Testis (tissue), 2 donors: ENCODE measurements at regions not wholly inside any gene's neighbourhood (a gene's known extent, or its start where the extent isn't known, plus 50 kb on each side); places are given as distances from the start of the nearest gene placed in this dataset.
"Not testable (repeated sequence)": the region's sequence is repeated elsewhere in the genome, so short reads cannot be mapped to it uniquely, and the experiment has no call there.

ENCODE experiments used
- DNase-seq: peaks from one replicate; pipeline ENCODE4 v3.0.0-alpha.2; 2019
- H3K27ac ChIP-seq, 2 donors: fragments of 200-600 bp; sonication (generic); one replicate each; pipeline ENCODE4 v1.5.1; 2019
- H3K27me3 ChIP-seq: fragments of 200-600 bp; sonication (generic); one replicate; pipeline ENCODE4 v1.5.1; 2019
- H3K36me3 ChIP-seq: fragments of 200-600 bp; sonication (generic); one replicate; pipeline ENCODE4 v1.5.1; 2017; ENCODE audit warnings: low read depth; ENCODE audit errors: missing control alignments
- H3K4me1 ChIP-seq: fragments of 200-600 bp; sonication (generic); one replicate; pipeline ENCODE4 v1.5.1; 2019
- H3K4me3 ChIP-seq, 2 donors: fragments of 200-600 bp; sonication (generic); one replicate each; pipeline ENCODE4 v1.5.1; 2017 to 2019
- H3K9me3 ChIP-seq: fragments of 200-600 bp; sonication (generic); one replicate; pipeline ENCODE4 v1.5.1; 2017
- CTCF ChIP-seq, 3 experiments: fragments of 450-650 bp in 2 of 3; fragments of 200-600 bp in 1 of 3; sonication (generic) in 1 of 3; IDR thresholded peaks; one replicate each; pipeline ENCODE4 v1.5.1; 2016 to 2019; ENCODE audit warnings: antibody characterized with exemption in 3 of 3, mild to moderate bottlenecking in 2 of 3, moderate library complexity in 1 of 3
- POLR2A ChIP-seq: fragments of 450-650 bp; IDR thresholded peaks from one replicate; pipeline ENCODE4 v1.6.1; 2017; ENCODE audit warnings: antibody characterized with exemption, mild to moderate bottlenecking, moderate library complexity
- WGBS, 2 donors: methylation state at CpG; one replicate each; pipeline ENCODE4 v1.1.5; 2018; 5-methylcytosine and 5-hydroxymethylcytosine counted together
- intact Hi-C: fragments of 100-400 bp; cut with DNase I; formaldehyde crosslinking; loops from one replicate; pipeline ENCODE4 v1.15.1; 2023; ENCODE audit warnings: low total_unique reads

DNA sequence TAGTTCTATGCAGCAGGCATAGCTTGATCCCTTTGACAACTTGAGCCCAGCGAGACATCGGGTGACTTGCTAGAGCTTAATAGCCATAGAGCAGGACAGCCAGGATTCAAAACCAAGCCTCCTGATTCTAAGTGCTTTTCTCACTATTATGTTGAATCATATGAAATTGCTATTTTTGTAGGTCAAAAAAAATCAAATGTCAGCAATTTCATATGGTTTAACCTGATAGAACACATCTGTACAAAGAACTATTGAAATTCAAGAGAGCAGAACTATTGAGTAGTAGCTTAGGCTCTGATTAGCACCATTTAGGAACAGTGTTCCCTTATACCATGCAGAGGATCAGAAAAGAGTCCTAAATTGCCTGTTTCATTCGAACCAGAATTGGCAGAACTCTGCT is 132.0 kb downstream of the EMP1 start:
- Histone ChIP-seq H3K9me3 (no peaks in the 10 kb centered on the region), H3K4me1 (no peaks in the 10 kb centered on the region), H3K27ac (no peak overlapping the region), H3K27me3 (no peaks in the 10 kb centered on the region), H3K36me3 (no peaks in the 10 kb centered on the region), H3K4me3 (no peak overlapping the region)
- TF ChIP-seq POLR2A (no peak), CTCF (IDR thresholded peaks at IDR 0.05) (no peak)
- DNase-seq: no peak
- 90% methylated on average over 3 of the region's 3 CpGs for WGBS, 2 donors
- intact Hi-C loops: no loop called here

GRCh38 chr12:13326076-13326475 is 129.6 kb downstream of the EMP1 start:
- no peaks in the 10 kb centered on the region for H3K4me1 ChIP-seq
- no peak for TF ChIP-seq CTCF (IDR thresholded peaks at IDR 0.05)
- TF ChIP-seq POLR2A: no peak
- WGBS, 2 donors: 69 to 84% methylated on average over 4 of the region's 4 CpGs
- no peak for DNase-seq
- no peak overlapping the region for H3K4me3 ChIP-seq
- intact Hi-C loops: no loop called here
- no peak overlapping the region for H3K27ac ChIP-seq
- H3K9me3 ChIP-seq: no peaks in the 10 kb centered on the region
- H3K27me3 ChIP-seq: no peaks in the 10 kb centered on the region
- H3K36me3 ChIP-seq: no peaks in the 10 kb centered on the region

- 90 to 97% methylated on average over 3 of the region's 3 CpGs for WGBS, 2 donors
- DNase-seq: not testable (repeated sequence)
These were observed 128.5 kb downstream of the EMP1 start for GRCh38 chr12:13325037-13325436.

DNA sequence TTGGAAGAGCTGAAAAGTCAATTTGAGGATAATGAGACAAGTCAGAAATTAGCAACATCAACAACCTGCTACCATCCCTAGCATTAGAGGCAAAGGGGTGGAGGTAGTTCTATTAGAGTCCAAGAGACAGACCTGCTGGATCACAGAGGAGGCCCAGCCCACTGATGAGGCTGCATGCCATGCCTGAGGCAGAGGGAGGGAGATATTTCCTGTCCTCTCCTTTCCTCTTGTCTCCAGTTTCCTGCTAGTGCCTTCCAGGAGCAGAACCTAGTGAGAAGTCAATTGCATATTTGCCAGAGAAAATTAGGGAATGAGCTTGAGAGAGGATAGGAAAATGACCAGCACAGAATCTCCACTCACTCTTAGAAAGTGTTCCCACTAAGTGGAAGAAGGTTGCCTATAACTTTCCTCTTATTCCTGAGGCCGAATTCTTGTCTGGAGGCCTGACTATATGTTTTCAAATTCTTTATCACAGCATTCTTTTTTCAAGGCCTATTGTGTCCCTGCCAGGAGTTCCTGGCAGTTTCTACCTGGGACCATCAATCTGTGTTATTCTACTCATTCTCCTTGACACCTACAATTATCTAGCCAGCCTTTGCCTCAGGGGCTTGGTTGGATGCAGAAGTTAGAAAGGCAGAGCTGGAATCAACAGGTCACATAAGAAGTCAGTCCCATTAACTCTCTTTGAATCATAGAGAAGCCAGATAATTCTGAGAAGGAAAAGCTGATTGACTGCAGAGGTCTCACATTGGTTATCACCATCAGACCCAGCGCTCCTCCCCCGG is 121.9 kb downstream of the EMP1 start:
- WGBS, 2 donors: 78 to 89% methylated on average over 3 of the region's 3 CpGs
- intact Hi-C loops: no loop called here
- no peak for DNase-seq

More at GRCh38 chr12:13325037-13325436, 128.5 kb downstream of the EMP1 start:
- intact Hi-C loops, H3K27ac ChIP-seq, H3K36me3 ChIP-seq, H3K4me1 ChIP-seq, H3K4me3 ChIP-seq, H3K27me3 ChIP-seq, H3K9me3 ChIP-seq: not testable (repeated sequence)

More for the DNA sequence above, 121.9 kb downstream of the EMP1 start:
- H3K27me3 ChIP-seq: no peaks in the 10 kb centered on the region
- H3K4me1 ChIP-seq: no peaks in the 10 kb centered on the region
- H3K4me3 ChIP-seq: no peak overlapping the region
- TF ChIP-seq POLR2A (no peak), CTCF (IDR thresholded peaks at IDR 0.05) (no peak)
- H3K27ac ChIP-seq: no peak overlapping the region
- no peaks in the 10 kb centered on the region for H3K9me3 ChIP-seq
- H3K36me3 ChIP-seq: no peaks in the 10 kb centered on the region
